Activated T-helper 2 cell treated with anti-CD3 and anti-CD28 coated beads, Interferon-gamma antibody, Interleukin-2, Interleukin-4, amounts not matched to agents 10 μg/mL and 5 μg/mL and 100 μg/mL, durations not matched to agents 14 hours and 24 hours and 36 hours (primary cell): ENCODE measurements at regions not wholly inside any gene's neighbourhood (a gene's known extent, or its start where the extent isn't known, plus 50 kb on each side); places are given as distances from the start of the nearest gene placed in this dataset.
"Not testable (repeated sequence)": the region's sequence is repeated elsewhere in the genome, so short reads cannot be mapped to it uniquely, and the experiment has no call there.

ENCODE experiments used
- DNase-seq: peaks from one replicate; pipeline ENCODE4 v3.0.0; 2021; ENCODE audit warnings: low spot score
- H3K27ac Mint-ChIP-seq: one replicate; pipeline ENCODE4 v1.8.0; 2021; ENCODE audit warnings: mixed read lengths
- H3K27me3 Mint-ChIP-seq: one replicate; pipeline ENCODE4 v1.8.0; 2021; ENCODE audit warnings: low read depth, mixed read lengths
- H3K36me3 Mint-ChIP-seq: one replicate; pipeline ENCODE4 v1.8.0; 2021; ENCODE audit warnings: low read depth, mixed read lengths
- H3K4me1 Mint-ChIP-seq: one replicate; pipeline ENCODE4 v1.8.0; 2021; ENCODE audit warnings: low read depth, mixed read lengths
- H3K4me3 Mint-ChIP-seq: one replicate; pipeline ENCODE4 v1.8.0; 2021; ENCODE audit warnings: low read depth, mild to moderate bottlenecking, moderate library complexity, mixed read lengths
- H3K9me3 Mint-ChIP-seq: one replicate; pipeline ENCODE4 v1.8.0; 2021; ENCODE audit warnings: mixed read lengths
- intact Hi-C: fragments of 100-400 bp; cut with micrococcal nuclease; formaldehyde crosslinking; loops from one replicate; pipeline ENCODE4 v1.15.1; 2023

DNA sequence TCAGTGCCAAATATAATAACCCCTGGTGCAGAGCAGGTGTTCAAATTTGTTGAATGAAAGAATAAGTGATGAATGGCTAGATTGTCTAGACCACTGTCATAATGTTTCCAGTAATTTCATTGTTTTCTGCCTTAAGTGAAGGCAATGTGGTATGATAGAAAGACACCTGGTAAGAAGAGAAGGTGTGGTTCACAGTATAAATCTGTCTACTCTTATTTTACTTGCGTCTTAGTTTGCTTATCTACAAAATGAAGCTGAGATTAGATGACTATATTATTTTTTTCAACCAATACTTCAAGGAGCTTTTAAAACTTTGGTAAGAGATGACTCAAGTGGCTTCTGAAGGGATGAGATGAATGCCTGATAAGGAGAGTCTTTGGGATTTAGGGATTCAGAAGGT, 788.4 kb downstream of the EPHA4 start:
- Mint-ChIP-seq H3K4me3 (no peak overlapping the region), H3K27ac (no peak overlapping the region), H3K4me1 (no peaks in the 10 kb centered on the region), H3K9me3 (peaks cover 5% of the 10 kb centered on the region), H3K36me3 (no peaks in the 10 kb centered on the region), H3K27me3 (no peaks in the 10 kb centered on the region)
- intact Hi-C loops, result no loop called here
- no peak for DNase-seq

DNA sequence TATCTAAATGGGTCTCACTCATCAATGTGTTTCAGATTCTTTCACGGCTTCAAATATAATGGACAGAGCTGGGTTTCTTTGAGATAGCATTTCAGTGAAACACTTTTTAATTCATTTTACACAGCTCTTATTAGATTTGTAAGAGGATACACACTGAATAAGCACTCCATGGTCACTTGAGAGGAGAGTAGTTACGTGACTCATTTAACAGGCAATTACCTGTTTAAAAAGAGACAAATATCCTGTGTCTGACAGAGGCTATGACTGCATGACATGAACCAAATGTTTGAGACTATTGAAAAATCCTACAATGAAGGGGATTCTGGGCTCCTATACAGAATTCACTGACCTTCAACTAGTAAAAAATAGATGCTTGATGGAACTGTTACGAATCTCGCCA, 786.9 kb downstream of the EPHA4 start:
- Mint-ChIP-seq H3K4me1 (no peaks in the 10 kb centered on the region), H3K36me3 (no peaks in the 10 kb centered on the region), H3K27ac (no peak overlapping the region), H3K27me3 (no peaks in the 10 kb centered on the region), H3K9me3 (no peaks in the 10 kb centered on the region), H3K4me3 (no peak overlapping the region)
- intact Hi-C loops, result no loop called here
- DNase-seq, result no peak

DNA sequence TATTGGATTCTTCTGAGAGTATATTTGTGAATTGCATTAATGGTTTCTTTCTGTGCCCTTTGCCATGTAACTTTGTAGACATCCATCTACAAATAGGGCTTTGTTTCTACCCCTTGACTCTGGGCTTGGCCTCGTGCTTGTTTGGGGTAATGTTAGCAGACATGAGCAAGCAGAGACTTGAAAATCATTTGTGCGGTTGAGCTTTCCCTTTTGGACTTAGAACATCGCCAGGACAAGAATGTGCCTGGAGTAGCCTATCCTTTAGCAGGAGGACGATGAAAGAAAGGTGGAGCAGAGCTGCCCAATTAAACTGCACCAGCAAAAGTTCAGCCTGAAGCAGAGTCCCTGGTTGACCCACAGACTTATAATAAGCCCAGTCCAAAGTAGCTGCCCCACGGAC, 785.9 kb downstream of the EPHA4 start:
- DNase-seq, result no peak
- no peaks in the 10 kb centered on the region for H3K4me1 Mint-ChIP-seq
- no peaks in the 10 kb centered on the region for H3K9me3 Mint-ChIP-seq
- H3K4me3 Mint-ChIP-seq, result no peak overlapping the region
- H3K27ac Mint-ChIP-seq, result no peak overlapping the region
- intact Hi-C loops, result no loop called here
- no peaks in the 10 kb centered on the region for H3K36me3 Mint-ChIP-seq
- H3K27me3 Mint-ChIP-seq, result no peaks in the 10 kb centered on the region

DNA sequence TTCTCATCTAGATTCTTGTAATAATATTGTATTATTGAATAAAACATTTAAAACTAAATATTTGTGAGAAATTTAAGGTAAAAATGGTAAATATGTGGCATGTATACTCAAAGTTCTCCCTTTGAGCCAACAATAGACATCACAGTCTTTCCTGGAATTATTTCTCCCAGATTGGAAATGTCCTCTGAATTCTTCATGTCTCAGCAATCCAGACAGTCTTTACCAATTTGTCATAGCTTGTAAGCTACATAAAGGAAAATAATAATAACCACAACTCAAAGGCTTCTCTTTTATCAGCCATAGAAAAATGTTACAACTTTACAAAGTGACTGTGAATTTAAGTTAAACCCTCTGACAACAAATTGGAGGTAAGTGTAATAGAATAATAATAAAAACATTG, 784.9 kb downstream of the EPHA4 start:
- H3K9me3 Mint-ChIP-seq, result no peaks in the 10 kb centered on the region
- intact Hi-C loops, result no loop called here
- H3K4me1 Mint-ChIP-seq, result no peaks in the 10 kb centered on the region
- H3K27me3 Mint-ChIP-seq, result no peaks in the 10 kb centered on the region
- no peak overlapping the region for H3K27ac Mint-ChIP-seq
- no peak for DNase-seq
- H3K36me3 Mint-ChIP-seq, result no peaks in the 10 kb centered on the region
- no peak overlapping the region for H3K4me3 Mint-ChIP-seq

DNA sequence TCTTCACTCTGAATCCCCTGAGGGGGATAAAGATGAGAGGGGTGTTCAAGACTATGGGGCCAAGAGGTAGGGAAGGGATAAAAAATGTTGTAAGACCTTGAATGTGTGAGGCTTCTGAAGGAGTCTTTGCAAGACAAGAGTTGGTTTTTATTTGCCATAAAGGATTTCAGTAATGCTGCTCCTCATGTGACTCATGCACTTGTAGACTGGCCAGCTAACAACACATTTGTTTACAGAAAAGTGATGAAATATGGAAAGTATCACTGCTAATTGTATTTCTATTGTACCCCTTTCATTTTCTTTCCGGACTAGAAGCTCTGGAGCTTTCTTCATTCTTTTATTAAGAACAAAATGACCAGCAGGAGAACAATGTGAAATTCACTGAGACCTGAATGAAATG, 782.1 kb downstream of the EPHA4 start:
- Mint-ChIP-seq H3K27ac (no peak overlapping the region), H3K9me3 (no peaks in the 10 kb centered on the region), H3K36me3 (no peaks in the 10 kb centered on the region), H3K27me3 (no peaks in the 10 kb centered on the region), H3K4me1 (no peaks in the 10 kb centered on the region), H3K4me3 (no peak overlapping the region)
- no peak for DNase-seq
- intact Hi-C loops, result no loop called here

DNA sequence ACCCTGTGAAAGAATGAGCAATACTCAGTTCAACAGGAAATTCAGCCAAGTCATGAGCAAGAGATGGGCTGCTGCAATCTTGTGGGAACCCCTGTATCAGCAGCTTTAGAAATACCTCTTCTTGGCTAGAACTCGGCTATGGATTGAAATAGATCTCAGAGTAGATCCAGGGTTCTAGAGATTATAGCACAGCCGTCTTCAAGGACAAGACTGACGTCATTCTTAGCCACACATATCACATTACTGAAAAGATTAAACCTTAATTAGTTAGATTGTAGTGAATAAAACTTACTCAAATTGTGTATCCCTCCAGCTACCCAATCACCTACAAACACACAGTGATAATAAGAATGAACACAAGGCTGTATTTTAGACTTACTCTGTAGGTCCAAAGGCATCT, 776.4 kb downstream of the EPHA4 start:
- Mint-ChIP-seq H3K36me3 (no peaks in the 10 kb centered on the region), H3K9me3 (no peaks in the 10 kb centered on the region), H3K27ac (no peak overlapping the region), H3K27me3 (no peaks in the 10 kb centered on the region), H3K4me3 (no peak overlapping the region), H3K4me1 (no peaks in the 10 kb centered on the region)
- intact Hi-C loops, result no loop called here
- no peak for DNase-seq

DNA sequence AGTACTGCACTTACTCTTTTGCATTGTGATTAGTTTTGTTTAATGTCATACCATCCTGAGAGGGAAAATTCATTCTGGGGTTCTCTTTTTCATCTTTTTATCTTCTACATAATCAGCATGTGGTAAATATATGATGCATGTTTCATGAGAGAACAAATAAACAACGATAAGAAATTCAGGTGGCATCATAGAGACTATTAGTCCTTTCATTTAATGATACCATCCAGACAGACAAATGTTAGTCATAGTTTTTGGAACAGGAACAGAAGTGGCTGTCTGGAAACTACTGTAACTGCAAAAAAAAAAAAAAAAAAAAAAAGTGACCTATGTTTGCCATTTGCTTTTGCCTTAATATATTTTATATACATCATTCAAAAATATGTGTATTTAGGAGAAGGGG, 761.0 kb downstream of the EPHA4 start:
- H3K36me3 Mint-ChIP-seq, result no peaks in the 10 kb centered on the region
- no peak overlapping the region for H3K27ac Mint-ChIP-seq
- intact Hi-C loops, result no loop called here
- H3K4me3 Mint-ChIP-seq, result no peak overlapping the region
- no peaks in the 10 kb centered on the region for H3K4me1 Mint-ChIP-seq
- H3K27me3 Mint-ChIP-seq, result no peaks in the 10 kb centered on the region
- no peaks in the 10 kb centered on the region for H3K9me3 Mint-ChIP-seq
- DNase-seq, result no peak

DNA sequence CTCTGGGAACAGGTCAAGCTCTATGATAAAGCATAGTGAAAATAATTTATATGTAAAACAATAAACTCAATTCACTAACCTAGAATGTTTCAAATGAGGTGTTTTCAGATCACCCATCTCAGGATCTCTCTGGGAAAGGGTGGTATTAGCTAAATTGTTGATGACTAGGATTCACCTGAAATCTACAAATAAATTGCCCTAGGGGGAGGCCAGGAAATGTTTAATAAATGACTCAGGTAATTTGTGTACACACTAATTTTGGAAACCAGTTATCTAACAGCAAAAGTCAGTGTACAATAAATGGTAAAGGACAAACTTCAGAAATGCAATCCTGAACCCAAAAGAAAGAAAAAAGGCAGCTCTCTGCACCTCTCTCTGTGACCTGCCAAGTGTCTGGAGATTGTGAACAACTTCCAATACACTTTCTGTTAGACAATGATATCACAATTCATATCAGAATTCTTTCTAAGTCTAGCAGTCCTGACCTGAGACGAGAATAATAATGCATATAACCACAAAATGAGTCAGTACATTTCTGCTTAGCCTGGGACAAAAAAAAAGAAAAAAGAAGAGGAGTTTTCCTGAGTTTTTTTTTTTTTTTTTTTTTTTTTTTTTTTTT, 760.0 kb downstream of the EPHA4 start:
- Mint-ChIP-seq H3K9me3 (no peaks in the 10 kb centered on the region), H3K27me3 (no peaks in the 10 kb centered on the region), H3K4me3 (no peak overlapping the region), H3K27ac (no peak overlapping the region), H3K36me3 (no peaks in the 10 kb centered on the region), H3K4me1 (no peaks in the 10 kb centered on the region)
- intact Hi-C loops, result no loop called here
- no peak for DNase-seq

DNA sequence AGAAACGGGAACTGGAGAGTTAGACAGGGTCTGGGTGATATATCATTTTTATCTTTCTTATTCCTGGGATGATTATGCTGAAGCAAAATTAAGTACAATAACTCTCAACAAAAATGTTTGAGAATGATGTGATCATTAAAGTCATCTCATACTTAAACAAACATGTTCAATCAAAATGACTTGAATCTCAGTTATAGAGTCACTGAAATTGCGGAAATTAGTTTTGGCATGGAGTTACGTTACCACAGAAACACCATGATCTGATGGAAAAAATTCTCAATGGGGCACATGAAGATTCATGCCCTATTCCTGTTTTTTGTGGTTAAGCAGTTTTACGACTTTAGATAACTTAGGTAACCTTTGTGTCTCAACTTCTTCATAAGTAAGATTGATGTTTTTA, 757.7 kb downstream of the EPHA4 start:
- Mint-ChIP-seq H3K27me3 (no peaks in the 10 kb centered on the region), H3K27ac (no peak overlapping the region), H3K4me3 (no peak overlapping the region), H3K4me1 (no peaks in the 10 kb centered on the region), H3K9me3 (no peaks in the 10 kb centered on the region), H3K36me3 (no peaks in the 10 kb centered on the region)
- intact Hi-C loops, result no loop called here
- DNase-seq, result no peak

DNA sequence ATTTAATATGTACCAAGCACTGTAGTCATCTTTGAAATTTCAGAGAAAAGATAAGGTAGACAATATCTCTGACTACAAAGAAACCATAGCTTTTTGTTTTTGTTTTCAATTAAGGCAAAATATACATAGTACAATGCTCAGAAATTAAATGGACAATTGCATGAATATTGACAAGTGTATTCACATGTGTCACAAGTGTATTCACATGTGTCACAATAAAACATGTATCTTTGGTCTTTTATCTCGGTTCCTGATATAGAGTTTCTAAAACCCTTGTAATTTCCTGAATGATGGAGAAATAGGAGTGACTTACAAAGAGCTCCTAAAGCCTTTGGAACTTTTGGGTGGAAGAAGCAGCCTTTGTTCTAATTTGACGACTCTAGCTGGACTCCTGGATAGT, 756.4 kb downstream of the EPHA4 start:
- Mint-ChIP-seq H3K36me3 (no peaks in the 10 kb centered on the region), H3K27ac (no peak overlapping the region), H3K27me3 (no peaks in the 10 kb centered on the region), H3K9me3 (no peaks in the 10 kb centered on the region), H3K4me1 (no peaks in the 10 kb centered on the region), H3K4me3 (no peak overlapping the region)
- no peak for DNase-seq
- intact Hi-C loops, result no loop called here

DNA sequence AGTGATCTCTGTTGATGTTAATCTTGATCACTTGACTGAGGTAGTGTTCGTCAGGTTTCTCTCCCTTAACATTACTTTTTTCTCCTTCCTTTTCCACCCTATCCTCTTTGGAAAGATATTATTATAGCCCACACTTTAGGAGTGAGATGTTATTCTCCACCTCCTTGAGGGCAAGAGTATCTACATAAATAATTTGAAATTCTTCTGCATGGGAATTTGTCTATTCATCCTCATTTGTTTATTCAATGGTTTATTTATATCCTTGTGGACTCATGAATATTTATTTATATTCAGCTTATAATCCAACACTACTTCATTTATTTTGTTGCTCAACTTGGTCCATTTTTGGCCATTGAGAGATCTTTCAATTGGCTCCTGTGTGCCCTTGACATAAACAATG, 750.4 kb downstream of the EPHA4 start:
- no peak overlapping the region for H3K27ac Mint-ChIP-seq
- H3K4me3 Mint-ChIP-seq, result no peak overlapping the region
- no peaks in the 10 kb centered on the region for H3K4me1 Mint-ChIP-seq
- H3K27me3 Mint-ChIP-seq, result no peaks in the 10 kb centered on the region
- no peak for DNase-seq
- H3K9me3 Mint-ChIP-seq, result no peaks in the 10 kb centered on the region
- intact Hi-C loops, result no loop called here
- H3K36me3 Mint-ChIP-seq, result no peaks in the 10 kb centered on the region

DNA sequence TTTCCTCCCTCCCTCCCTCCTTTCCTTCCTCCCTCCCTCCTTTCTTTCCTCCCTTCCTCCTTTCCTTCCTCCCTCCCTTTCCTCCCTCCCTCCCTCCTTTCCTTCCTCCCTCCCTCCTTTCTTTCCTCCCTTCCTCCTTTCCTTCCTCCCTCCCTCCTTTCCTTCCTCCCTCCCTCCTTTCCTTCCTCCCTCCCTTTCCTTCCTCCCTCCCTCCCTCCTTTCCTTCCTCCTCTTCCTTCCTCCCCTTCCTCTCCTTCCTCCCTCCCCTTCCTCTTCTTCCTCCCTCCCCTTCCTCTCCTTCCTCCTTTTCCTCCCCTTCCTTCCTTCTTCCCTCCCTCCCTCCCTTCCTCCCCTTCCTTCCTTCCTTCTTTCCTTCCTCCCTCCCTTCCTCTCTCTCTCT, 748.5 kb downstream of the EPHA4 start:
- H3K9me3 Mint-ChIP-seq, DNase-seq, H3K4me1 Mint-ChIP-seq, H3K27me3 Mint-ChIP-seq, H3K4me3 Mint-ChIP-seq, H3K36me3 Mint-ChIP-seq, H3K27ac Mint-ChIP-seq, intact Hi-C loops: not testable (repeated sequence)

DNA sequence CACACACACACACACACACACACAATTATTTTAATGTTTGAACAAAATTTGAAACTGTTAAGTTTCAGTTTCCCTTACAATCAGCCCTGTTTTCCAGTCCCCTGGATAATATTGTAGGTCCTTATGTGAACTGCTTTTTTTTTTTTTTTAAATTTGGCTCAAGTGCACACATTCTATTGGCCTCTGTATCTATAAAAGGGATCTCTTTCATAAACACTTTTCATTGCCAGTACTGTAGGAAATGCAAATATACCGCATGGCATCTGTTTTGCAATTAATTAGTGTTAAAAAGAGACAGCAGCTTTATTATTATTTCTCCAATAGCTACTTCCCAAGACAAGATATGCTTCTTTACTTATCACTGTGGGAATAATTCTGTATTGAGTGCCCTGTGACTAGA, 738.7 kb downstream of the EPHA4 start:
- intact Hi-C loops, result no loop called here
- no peak overlapping the region for H3K4me3 Mint-ChIP-seq
- no peak for DNase-seq
- H3K36me3 Mint-ChIP-seq, result no peaks in the 10 kb centered on the region
- H3K27me3 Mint-ChIP-seq, result no peaks in the 10 kb centered on the region
- no peaks in the 10 kb centered on the region for H3K9me3 Mint-ChIP-seq
- no peaks in the 10 kb centered on the region for H3K4me1 Mint-ChIP-seq
- H3K27ac Mint-ChIP-seq, result no peak overlapping the region

DNA sequence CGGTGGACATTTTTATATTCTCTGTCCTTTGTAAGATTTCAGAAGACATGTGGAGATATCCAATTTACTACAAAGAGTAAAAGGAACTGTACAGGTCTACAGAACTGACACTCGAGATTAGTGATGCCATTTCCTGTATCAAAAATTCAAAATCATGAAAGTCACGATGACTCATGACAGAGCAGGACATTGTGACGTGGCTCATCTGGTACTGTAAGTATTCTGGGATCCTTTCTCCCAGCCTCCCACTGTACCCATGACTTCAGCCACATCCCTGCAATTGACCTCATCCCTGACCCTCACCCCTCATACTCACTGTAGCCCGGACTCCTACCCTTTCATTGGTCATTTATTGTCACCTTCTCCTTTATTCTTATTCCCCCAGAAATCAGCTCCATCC, 736.5 kb downstream of the EPHA4 start:
- DNase-seq, result no peak
- Mint-ChIP-seq H3K4me3 (no peak overlapping the region), H3K27ac (no peak overlapping the region), H3K36me3 (no peaks in the 10 kb centered on the region), H3K9me3 (no peaks in the 10 kb centered on the region), H3K4me1 (no peaks in the 10 kb centered on the region), H3K27me3 (no peaks in the 10 kb centered on the region)
- intact Hi-C loops, result no loop called here
